ENCODE measurements at regions not wholly inside any gene's neighbourhood (a gene's known extent, or its start where the extent isn't known, plus 50 kb on each side); places are given as distances from the start of the nearest gene placed in this dataset.

DNA sequence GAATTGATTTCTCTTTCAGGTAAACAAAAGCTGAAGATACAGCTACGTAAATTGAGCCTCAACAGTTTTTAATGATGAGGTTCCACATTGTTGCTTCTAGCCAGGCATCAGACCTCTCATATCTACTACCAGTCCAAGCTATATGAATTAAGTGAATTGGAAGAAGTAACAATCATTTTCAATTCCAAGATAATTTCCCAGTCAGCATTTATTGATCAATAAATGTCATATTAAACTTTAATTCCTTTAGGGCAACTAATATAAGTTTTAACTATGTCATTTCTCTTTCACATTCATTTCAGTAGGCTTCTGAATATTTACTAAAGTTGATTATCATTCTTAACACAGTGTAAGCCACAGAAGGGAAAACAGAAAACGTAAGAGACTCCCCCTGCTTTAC is 1413.7 kb upstream of the CELF2 start:
- TF ChIP-seq YY1 (IDR thresholded peaks at IDR 0.05; ENCODE audit: low read depth, low read length) (no peak), ZNF207 (IDR thresholded peaks at IDR 0.05; ENCODE audit: borderline replicate concordance) (no peak), NRF1 (conservative IDR thresholded peaks at IDR 0.05; ENCODE audit: low read depth, low read length) (no peak), SMC3 (IDR thresholded peaks at IDR 0.05; ENCODE audit: borderline replicate concordance, low read length) (no peak), EP300 (IDR thresholded peaks at IDR 0.05; ENCODE audit: borderline replicate concordance in 1 of 2, control insufficient read depth in 1 of 2, low read depth in 2 of 2, low read length in 2 of 2) (no peak), CBX5 (IDR thresholded peaks at IDR 0.05; ENCODE audit: low read depth) (no peak), RAD21 (IDR thresholded peaks at IDR 0.05; ENCODE audit: insufficient read depth, low read depth, low read length) (no peak), POLR2AphosphoS5 (IDR thresholded peaks at IDR 0.05; ENCODE audit: low read length) (no peak), CBFB (IDR thresholded peaks at IDR 0.05; ENCODE audit: low read depth) (no peak)
- TF ChIP-seq, protein P1, sequence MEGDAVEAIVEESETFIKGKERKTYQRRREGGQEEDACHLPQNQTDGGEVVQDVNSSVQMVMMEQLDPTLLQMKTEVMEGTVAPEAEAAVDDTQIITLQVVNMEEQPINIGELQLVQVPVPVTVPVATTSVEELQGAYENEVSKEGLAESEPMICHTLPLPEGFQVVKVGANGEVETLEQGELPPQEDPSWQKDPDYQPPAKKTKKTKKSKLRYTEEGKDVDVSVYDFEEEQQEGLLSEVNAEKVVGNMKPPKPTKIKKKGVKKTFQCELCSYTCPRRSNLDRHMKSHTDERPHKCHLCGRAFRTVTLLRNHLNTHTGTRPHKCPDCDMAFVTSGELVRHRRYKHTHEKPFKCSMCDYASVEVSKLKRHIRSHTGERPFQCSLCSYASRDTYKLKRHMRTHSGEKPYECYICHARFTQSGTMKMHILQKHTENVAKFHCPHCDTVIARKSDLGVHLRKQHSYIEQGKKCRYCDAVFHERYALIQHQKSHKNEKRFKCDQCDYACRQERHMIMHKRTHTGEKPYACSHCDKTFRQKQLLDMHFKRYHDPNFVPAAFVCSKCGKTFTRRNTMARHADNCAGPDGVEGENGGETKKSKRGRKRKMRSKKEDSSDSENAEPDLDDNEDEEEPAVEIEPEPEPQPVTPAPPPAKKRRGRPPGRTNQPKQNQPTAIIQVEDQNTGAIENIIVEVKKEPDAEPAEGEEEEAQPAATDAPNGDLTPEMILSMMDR (IDR thresholded peaks at IDR 0.05 in 2 of 3, conservative IDR thresholded peaks at IDR 0.05 in 1 of 3; ENCODE audit: control insufficient read depth in 2 of 3, extremely low read depth in 1 of 3, insufficient read depth in 1 of 3, low read depth in 3 of 3, low read length in 3 of 3), result no peak
